ENCODE measurements at regions not wholly inside any gene's neighbourhood (a gene's known extent, or its start where the extent isn't known, plus 50 kb on each side); places are given as distances from the start of the nearest gene placed in this dataset.

DNA sequence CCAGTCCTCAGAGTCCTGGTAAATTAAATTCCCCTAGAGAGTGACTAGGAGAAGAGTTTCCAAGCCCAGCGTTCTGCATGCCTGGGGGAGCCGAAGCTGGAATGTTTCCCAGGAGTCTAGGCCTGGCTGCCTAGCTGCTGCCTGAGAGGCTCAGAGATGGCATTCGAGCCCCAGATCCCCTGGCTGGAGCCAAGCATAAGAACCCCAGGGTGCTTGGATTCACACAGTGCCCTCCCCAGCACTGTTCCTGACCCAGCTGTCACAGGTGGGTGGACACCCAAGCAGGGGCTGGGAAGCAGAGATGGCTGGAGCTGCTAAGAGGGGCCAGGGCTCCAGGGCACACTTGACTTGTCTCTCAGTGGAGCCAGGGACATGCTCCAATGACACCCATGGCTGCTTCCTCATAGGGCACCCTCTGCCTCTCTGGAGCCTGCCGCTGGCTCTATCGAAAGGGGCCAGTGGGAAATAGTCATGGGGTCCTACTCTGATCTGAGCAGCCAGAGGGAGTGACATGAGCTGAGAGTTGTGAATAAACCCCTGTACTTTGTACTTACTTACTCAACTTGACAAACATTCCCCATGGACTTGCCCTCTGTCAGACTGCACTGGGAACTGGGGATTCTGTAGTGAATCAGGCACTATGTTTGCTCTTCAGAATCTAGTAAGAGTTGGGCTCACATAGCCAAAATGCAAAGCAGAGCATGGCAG is 62.6 kb upstream of the XPA start:
- no peak for DNase-seq (ENCODE audit: low spot score in 2 of 2)
- WGBS, 2 donors = 66 to 75% methylated on average over 5 of the region's 5 CpGs
- H3K36me3 ChIP-seq = no peaks in the 10 kb centered on the region
- H3K9me3 ChIP-seq = peaks cover 0 to 6% (median 0%) of the 10 kb centered on the region in 4 donors
- no peak overlapping the region for H3K4me3 ChIP-seq
- H3K27ac ChIP-seq = no peak overlapping the region
- no peaks in the 10 kb centered on the region for H3K4me1 ChIP-seq
- H3K27me3 ChIP-seq = no peaks in the 10 kb centered on the region
- TF ChIP-seq, protein P1, sequence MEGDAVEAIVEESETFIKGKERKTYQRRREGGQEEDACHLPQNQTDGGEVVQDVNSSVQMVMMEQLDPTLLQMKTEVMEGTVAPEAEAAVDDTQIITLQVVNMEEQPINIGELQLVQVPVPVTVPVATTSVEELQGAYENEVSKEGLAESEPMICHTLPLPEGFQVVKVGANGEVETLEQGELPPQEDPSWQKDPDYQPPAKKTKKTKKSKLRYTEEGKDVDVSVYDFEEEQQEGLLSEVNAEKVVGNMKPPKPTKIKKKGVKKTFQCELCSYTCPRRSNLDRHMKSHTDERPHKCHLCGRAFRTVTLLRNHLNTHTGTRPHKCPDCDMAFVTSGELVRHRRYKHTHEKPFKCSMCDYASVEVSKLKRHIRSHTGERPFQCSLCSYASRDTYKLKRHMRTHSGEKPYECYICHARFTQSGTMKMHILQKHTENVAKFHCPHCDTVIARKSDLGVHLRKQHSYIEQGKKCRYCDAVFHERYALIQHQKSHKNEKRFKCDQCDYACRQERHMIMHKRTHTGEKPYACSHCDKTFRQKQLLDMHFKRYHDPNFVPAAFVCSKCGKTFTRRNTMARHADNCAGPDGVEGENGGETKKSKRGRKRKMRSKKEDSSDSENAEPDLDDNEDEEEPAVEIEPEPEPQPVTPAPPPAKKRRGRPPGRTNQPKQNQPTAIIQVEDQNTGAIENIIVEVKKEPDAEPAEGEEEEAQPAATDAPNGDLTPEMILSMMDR (IDR thresholded peaks at IDR 0.05) = no peak
- no peak for TF ChIP-seq POLR2A (IDR thresholded peaks at IDR 0.05)
- no peak for TF ChIP-seq EP300 (IDR thresholded peaks at IDR 0.05)

DNA sequence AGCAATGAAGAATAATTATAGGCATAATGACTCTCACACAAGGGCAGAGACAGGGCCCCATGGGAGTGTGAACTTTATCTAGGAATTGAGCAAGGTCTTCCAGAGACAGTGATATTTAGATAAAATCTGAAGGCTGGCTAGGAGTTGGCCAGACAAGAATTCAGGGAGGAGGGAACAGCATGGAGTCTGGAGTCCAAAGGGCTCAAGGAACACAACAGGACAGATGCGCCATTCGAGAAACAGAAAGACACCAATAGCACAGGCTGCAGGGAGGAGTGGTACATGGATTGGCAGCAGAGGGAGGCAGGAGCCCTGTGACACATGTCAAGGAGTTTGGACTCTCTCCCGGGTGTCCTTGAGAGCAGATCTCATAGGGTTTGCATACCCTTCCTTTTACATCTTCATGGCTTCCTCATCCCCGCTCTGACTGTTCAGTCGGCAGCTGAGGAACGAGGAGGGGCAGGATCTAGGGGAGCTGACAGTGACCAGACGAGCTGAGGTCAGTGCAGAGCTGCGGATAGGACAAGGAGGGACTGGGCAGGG is 64.0 kb upstream of the XPA start:
- DNase-seq (ENCODE audit: low spot score in 2 of 2) = no peak
- Histone ChIP-seq H3K27me3 (no peaks in the 10 kb centered on the region), H3K9me3 (no peaks in the 10 kb centered on the region), H3K4me1 (no peaks in the 10 kb centered on the region), H3K36me3 (no peaks in the 10 kb centered on the region), H3K4me3 (no peak overlapping the region), H3K27ac (no peak overlapping the region)
- 67 to 68% methylated on average over 8 of the region's 8 CpGs for WGBS, 2 donors
- TF ChIP-seq EP300 (IDR thresholded peaks at IDR 0.05) = no peak
- TF ChIP-seq POLR2A (IDR thresholded peaks at IDR 0.05) = no peak
- TF ChIP-seq, protein P1 (IDR thresholded peaks at IDR 0.05) = no peak

GRCh38 chr9:97761879-97762278 is 64.7 kb upstream of the XPA start:
- no peaks in the 10 kb centered on the region for H3K9me3 ChIP-seq
- no peak overlapping the region for H3K4me3 ChIP-seq
- TF ChIP-seq, protein P1 (IDR thresholded peaks at IDR 0.05) = no peak
- TF ChIP-seq POLR2A (IDR thresholded peaks at IDR 0.05) (no peak), EP300 (IDR thresholded peaks at IDR 0.05) (no peak)
- H3K27ac ChIP-seq = no peak overlapping the region
- H3K36me3 ChIP-seq = no peaks in the 10 kb centered on the region
- WGBS, 2 donors = 74 to 83% methylated on average over 8 of the region's 8 CpGs
- DNase-seq (ENCODE audit: low spot score in 2 of 2) = no peak
- no peaks in the 10 kb centered on the region for H3K27me3 ChIP-seq
- no peaks in the 10 kb centered on the region for H3K4me1 ChIP-seq

GRCh38 chr9:97763874-97764273 is 66.7 kb upstream of the XPA start:
- H3K36me3 ChIP-seq = no peaks in the 10 kb centered on the region
- WGBS, 2 donors = 71 to 74% methylated on average over 4 of the region's 4 CpGs

GRCh38 chr9:97766092-97766491 is 69.0 kb upstream of the XPA start:
- WGBS, 2 donors = 95% methylated on average over 2 of the region's 2 CpGs
- Histone ChIP-seq H3K9me3 (no peaks in the 10 kb centered on the region), H3K4me3 (no peak overlapping the region), H3K27ac (no peak overlapping the region), H3K4me1 (peaks cover 0 to 13% (median 0%) of the 10 kb centered on the region in 4 donors), H3K36me3 (no peaks in the 10 kb centered on the region), H3K27me3 (no peaks in the 10 kb centered on the region)
- DNase-seq (ENCODE audit: low spot score in 2 of 2) = no peak
- no peak for TF ChIP-seq EP300 (IDR thresholded peaks at IDR 0.05)
- TF ChIP-seq, protein P1 (IDR thresholded peaks at IDR 0.05) = no peak
- no peak for TF ChIP-seq POLR2A (IDR thresholded peaks at IDR 0.05)

More at GRCh38 chr9:97763874-97764273, 66.7 kb upstream of the XPA start:
- Histone ChIP-seq H3K4me3 (no peak overlapping the region), H3K4me1 (peaks cover 0 to 4% (median 0%) of the 10 kb centered on the region in 4 donors), H3K9me3 (no peaks in the 10 kb centered on the region), H3K27ac (no peak overlapping the region), H3K27me3 (no peaks in the 10 kb centered on the region)
- TF ChIP-seq, protein P1 (IDR thresholded peaks at IDR 0.05) = no peak
- TF ChIP-seq EP300 (IDR thresholded peaks at IDR 0.05) = no peak
- TF ChIP-seq POLR2A (IDR thresholded peaks at IDR 0.05) = no peak
- no peak for DNase-seq (ENCODE audit: low spot score in 2 of 2)

Data from tibial nerve (tissue), 4 donors.